CD4-positive, alpha-beta T cell (primary cell): ENCODE measurements at regions not wholly inside any gene's neighbourhood (a gene's known extent, or its start where the extent isn't known, plus 50 kb on each side); places are given as distances from the start of the nearest gene placed in this dataset.

Source experiments
- ATAC-seq: fragments of 200-7000 bp; cut with Tn5 transposase; one replicate; pipeline ENCODE4 v1.10.0; 2022; ENCODE audit warnings: mild to moderate bottlenecking; ENCODE audit not compliant: poor library complexity
- CTCF ChIA-PET: fragments of 350-600 bp; sonication (Branson Sonifier 250); formaldehyde crosslinking; loops from one replicate; lab custom pipeline; 2021; ENCODE audit warnings: antibody characterized with exemption, inconsistent platforms; lab: Charles Lee
- POLR2A ChIA-PET: fragments of 350-600 bp; sonication (Branson Sonifier 250); formaldehyde crosslinking; loops from one replicate; lab custom pipeline; 2021; ENCODE audit warnings: antibody characterized with exemption, inconsistent platforms; lab: Charles Lee
- DNase-seq, 14 experiments: peaks; one replicate each; pipeline ENCODE4 v3.0.0-alpha.2; 2013 to 2020; ENCODE audit warnings: mixed read lengths in 2 of 14
- H3K27ac ChIP-seq, 2 donors: one replicate each; pipeline versions ENCODE4 v1.5.1 to v1.7.0; 2013; ENCODE audit warnings: low read length in 2 of 2, low read depth in 1 of 2, mild to moderate bottlenecking in 1 of 2
- H3K27me3 ChIP-seq, 2 experiments: 1 replicate in 1 of 2; 2 replicates in 1 of 2; pipeline versions ENCODE4 v1.6.1 to v1.7.0; 2013; ENCODE audit warnings: low read length in 2 of 2, control low read depth in 1 of 2, mild to moderate bottlenecking in 1 of 2, moderate library complexity in 1 of 2; ENCODE audit not compliant: insufficient read depth in 2 of 2, control insufficient read depth in 1 of 2
- H3K36me3 ChIP-seq: one replicate; pipeline ENCODE4 v1.6.1; 2013; ENCODE audit warnings: low read length, control low read depth; ENCODE audit not compliant: insufficient read depth
- H3K4me1 ChIP-seq: one replicate; pipeline ENCODE4 v1.6.1; 2013; ENCODE audit warnings: low read length, control low read depth; ENCODE audit not compliant: insufficient read depth
- H3K4me3 ChIP-seq: one replicate; pipeline ENCODE4 v1.5.1; 2013; ENCODE audit warnings: mild to moderate bottlenecking, low read length, moderate library complexity
- H3K9me3 ChIP-seq, 2 experiments: 1 replicate in 1 of 2; 2 replicates in 1 of 2; pipeline versions ENCODE4 v1.6.1 to v1.7.0; 2013; ENCODE audit warnings: low read length in 2 of 2, mild to moderate bottlenecking in 2 of 2, control low read depth in 1 of 2, moderate library complexity in 1 of 2; ENCODE audit not compliant: control insufficient read depth in 1 of 2, insufficient read depth in 1 of 2
- H3K27ac Mint-ChIP-seq: one replicate; pipeline ENCODE4 v1.8.0; 2020; ENCODE audit warnings: mixed read lengths
- H3K27me3 Mint-ChIP-seq: one replicate; pipeline ENCODE4 v1.8.0; 2021; ENCODE audit warnings: mixed read lengths
- H3K36me3 Mint-ChIP-seq: one replicate; pipeline ENCODE4 v1.8.0; 2021; ENCODE audit warnings: low read depth, mixed read lengths
- H3K4me1 Mint-ChIP-seq: one replicate; pipeline ENCODE4 v1.8.0; 2021; ENCODE audit warnings: low read depth, mixed read lengths
- H3K4me3 Mint-ChIP-seq: one replicate; pipeline ENCODE4 v1.8.0; 2020; ENCODE audit warnings: mild to moderate bottlenecking, mixed read lengths
- H3K9me3 Mint-ChIP-seq: one replicate; pipeline ENCODE4 v1.8.0; 2020; ENCODE audit warnings: mixed read lengths
- intact Hi-C, 2 experiments: fragments of 100-400 bp; cut with DNase I in 1 of 2; cut with micrococcal nuclease in 1 of 2; formaldehyde crosslinking; loops; one replicate each; pipeline versions ENCODE4 v1.15.1 to v1.9.0; 2023 to 2025; cut with DNase I, micrococcal nuclease
- TF ChIP-seq, protein P1 (sequence below): fragments of 200-600 bp; IDR thresholded peaks from one replicate; pipeline ENCODE4 v1.8.0; 2022; ENCODE audit warnings: antibody characterized with exemption, mild to moderate bottlenecking

DNA sequence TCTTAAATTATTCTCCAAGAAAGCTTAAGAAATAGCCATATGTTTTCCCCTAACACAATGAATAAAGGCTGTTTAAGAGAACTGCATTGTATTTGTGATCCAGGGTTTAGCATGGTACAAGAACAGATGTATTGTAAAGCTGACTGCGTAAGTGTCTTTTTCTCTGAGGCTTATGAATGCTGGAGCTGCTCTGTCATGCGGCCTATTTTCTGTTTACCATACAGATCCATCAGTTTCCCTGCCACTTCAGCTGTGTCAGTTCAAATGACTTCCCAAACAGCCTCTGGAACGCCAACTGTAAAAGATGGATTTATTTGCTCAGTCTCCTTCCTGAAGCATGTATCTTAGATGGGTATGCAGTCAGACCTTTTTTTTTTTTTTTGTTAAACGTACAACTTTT lies 419.3 kb upstream of the HS3ST5 start:
- H3K9me3 Mint-ChIP-seq = peaks cover 13% of the 10 kb centered on the region
- H3K4me1 Mint-ChIP-seq = no peaks in the 10 kb centered on the region
- intact Hi-C loops = no loop called here
- TF ChIP-seq, protein P1, sequence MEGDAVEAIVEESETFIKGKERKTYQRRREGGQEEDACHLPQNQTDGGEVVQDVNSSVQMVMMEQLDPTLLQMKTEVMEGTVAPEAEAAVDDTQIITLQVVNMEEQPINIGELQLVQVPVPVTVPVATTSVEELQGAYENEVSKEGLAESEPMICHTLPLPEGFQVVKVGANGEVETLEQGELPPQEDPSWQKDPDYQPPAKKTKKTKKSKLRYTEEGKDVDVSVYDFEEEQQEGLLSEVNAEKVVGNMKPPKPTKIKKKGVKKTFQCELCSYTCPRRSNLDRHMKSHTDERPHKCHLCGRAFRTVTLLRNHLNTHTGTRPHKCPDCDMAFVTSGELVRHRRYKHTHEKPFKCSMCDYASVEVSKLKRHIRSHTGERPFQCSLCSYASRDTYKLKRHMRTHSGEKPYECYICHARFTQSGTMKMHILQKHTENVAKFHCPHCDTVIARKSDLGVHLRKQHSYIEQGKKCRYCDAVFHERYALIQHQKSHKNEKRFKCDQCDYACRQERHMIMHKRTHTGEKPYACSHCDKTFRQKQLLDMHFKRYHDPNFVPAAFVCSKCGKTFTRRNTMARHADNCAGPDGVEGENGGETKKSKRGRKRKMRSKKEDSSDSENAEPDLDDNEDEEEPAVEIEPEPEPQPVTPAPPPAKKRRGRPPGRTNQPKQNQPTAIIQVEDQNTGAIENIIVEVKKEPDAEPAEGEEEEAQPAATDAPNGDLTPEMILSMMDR = no peak
- no peak for DNase-seq
- no peaks in the 10 kb centered on the region for H3K27me3 Mint-ChIP-seq
- no peaks in the 10 kb centered on the region for H3K36me3 ChIP-seq
- H3K27ac ChIP-seq = no peak overlapping the region
- no peak overlapping the region for H3K27ac Mint-ChIP-seq
- H3K4me1 ChIP-seq = no peaks in the 10 kb centered on the region
- H3K27me3 ChIP-seq = no peaks in the 10 kb centered on the region
- no peak overlapping the region for H3K4me3 ChIP-seq
- peaks cover 0 to 4% of the 10 kb centered on the region in 2 experiments for H3K9me3 ChIP-seq
- ATAC-seq = no peak
- ChIA-PET POLR2A (no interaction called here), CTCF (no interaction called here)
- no peaks in the 10 kb centered on the region for H3K36me3 Mint-ChIP-seq
- no peak overlapping the region for H3K4me3 Mint-ChIP-seq

DNA sequence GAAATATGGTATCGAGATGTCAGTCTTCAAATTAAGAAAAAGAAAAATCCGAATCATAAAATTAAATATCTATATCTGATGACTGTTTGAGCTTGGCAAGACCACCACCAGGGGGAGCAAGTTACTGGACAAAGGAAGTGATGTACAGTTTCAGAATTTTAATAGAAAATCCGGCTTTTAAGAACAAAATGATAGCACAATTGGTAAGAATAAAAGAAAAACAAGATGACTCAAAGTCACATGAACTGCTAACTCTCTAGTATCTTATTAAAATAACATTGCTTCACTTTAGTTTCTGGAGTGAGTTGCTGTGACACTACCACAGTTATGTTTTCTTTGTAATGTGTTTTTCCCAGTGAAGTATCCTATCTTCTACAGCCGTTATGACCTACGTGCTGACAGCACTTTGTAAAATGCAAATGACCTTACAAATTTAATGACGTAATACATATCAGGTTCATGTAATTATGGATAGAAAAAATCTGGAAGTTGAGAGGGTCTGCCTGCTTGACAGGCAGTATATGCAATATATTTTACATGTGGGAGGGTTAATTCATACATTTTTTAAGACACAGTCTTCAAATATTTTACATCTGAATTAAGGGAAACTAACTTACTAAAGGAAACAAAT lies 405.3 kb upstream of the HS3ST5 start:
- H3K36me3 ChIP-seq = no peaks in the 10 kb centered on the region
- H3K4me1 ChIP-seq = no peaks in the 10 kb centered on the region
- no peaks in the 10 kb centered on the region for H3K27me3 ChIP-seq
- Mint-ChIP-seq H3K4me3 (no peak overlapping the region), H3K4me1 (no peaks in the 10 kb centered on the region), H3K9me3 (peaks cover 3% of the 10 kb centered on the region), H3K27ac (no peak overlapping the region), H3K36me3 (no peaks in the 10 kb centered on the region), H3K27me3 (no peaks in the 10 kb centered on the region)
- H3K4me3 ChIP-seq = no peak overlapping the region
- TF ChIP-seq, protein P1 = no peak
- no peak for ATAC-seq
- ChIA-PET POLR2A (no interaction called here), CTCF (no interaction called here)
- peak in 1 of 14 experiments; percentile 10 for DNase-seq
- no peaks in the 10 kb centered on the region for H3K9me3 ChIP-seq
- H3K27ac ChIP-seq = no peak overlapping the region
- intact Hi-C loops = no loop called here

DNA sequence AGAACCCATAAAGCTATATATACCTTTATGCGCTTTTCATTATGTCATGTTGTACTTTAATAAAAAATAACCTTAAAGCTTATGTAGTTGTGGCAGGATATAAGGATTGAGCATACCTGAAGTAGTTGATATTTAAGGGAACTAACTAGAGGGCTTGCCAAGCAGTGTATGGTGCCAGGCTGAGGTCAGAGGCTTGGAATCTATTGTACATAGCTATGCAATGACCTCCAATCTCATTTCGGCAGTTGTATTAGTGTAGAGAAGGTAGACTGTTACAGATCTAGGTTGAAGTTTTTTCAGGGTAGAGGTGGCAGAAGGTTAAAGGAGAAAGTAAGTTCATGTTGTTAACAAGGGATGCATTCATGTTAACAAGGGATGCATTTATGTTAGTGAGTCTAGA lies 397.7 kb upstream of the HS3ST5 start:
- DNase-seq (no peak), ATAC-seq (no peak)
- Mint-ChIP-seq H3K4me1 (no peaks in the 10 kb centered on the region), H3K27ac (no peak overlapping the region), H3K27me3 (no peaks in the 10 kb centered on the region), H3K9me3 (peaks cover 12% of the 10 kb centered on the region), H3K36me3 (no peaks in the 10 kb centered on the region), H3K4me3 (no peak overlapping the region)
- no peak overlapping the region for H3K27ac ChIP-seq
- TF ChIP-seq, protein P1 = no peak
- H3K4me3 ChIP-seq = no peak overlapping the region
- intact Hi-C loops = no loop called here
- H3K27me3 ChIP-seq = no peaks in the 10 kb centered on the region
- no peaks in the 10 kb centered on the region for H3K9me3 ChIP-seq
- no peaks in the 10 kb centered on the region for H3K4me1 ChIP-seq
- ChIA-PET POLR2A (no interaction called here), CTCF (no interaction called here)
- no peaks in the 10 kb centered on the region for H3K36me3 ChIP-seq
